ENCODE measurements at regions not wholly inside any gene's neighbourhood (a gene's known extent, or its start where the extent isn't known, plus 50 kb on each side); places are given as distances from the start of the nearest gene placed in this dataset.

GRCh38 chr2:138390316-138390945 is 111.1 kb upstream of the SPOPL start:
- TF ChIP-seq CTCF (IDR thresholded peaks at IDR 0.05; ENCODE audit: extremely low read depth in 1 of 2, insufficient read depth in 1 of 2, low read depth in 1 of 2, low read length in 2 of 2): no peak
- TF ChIP-seq POLR2A (IDR thresholded peaks at IDR 0.05; ENCODE audit: low read depth, low read length): no peak

Data from endothelial cell of umbilical vein (primary cell).